AG09309 (cell line): ENCODE measurements at regions not wholly inside any gene's neighbourhood (a gene's known extent, or its start where the extent isn't known, plus 50 kb on each side); places are given as distances from the start of the nearest gene placed in this dataset.

ENCODE experiments used
- DNase-seq: peaks from one replicate; pipeline ENCODE4 v3.0.0-alpha.2; 2010; ENCODE audit warnings: low read depth
- H3K4me3 ChIP-seq: 2 replicates; pipeline ENCODE4 v1.5.1; 2011; ENCODE audit warnings: mild to moderate bottlenecking, low read depth, low read length, moderate library complexity; ENCODE audit not compliant: control insufficient read depth
- CTCF ChIP-seq: IDR thresholded peaks from 2 replicates; pipeline ENCODE4 v1.5.1; 2011; ENCODE audit warnings: mild to moderate bottlenecking, low read depth, low read length, inconsistent platforms; ENCODE audit not compliant: insufficient read depth, control insufficient read depth; ENCODE audit errors: missing control alignments

DNA sequence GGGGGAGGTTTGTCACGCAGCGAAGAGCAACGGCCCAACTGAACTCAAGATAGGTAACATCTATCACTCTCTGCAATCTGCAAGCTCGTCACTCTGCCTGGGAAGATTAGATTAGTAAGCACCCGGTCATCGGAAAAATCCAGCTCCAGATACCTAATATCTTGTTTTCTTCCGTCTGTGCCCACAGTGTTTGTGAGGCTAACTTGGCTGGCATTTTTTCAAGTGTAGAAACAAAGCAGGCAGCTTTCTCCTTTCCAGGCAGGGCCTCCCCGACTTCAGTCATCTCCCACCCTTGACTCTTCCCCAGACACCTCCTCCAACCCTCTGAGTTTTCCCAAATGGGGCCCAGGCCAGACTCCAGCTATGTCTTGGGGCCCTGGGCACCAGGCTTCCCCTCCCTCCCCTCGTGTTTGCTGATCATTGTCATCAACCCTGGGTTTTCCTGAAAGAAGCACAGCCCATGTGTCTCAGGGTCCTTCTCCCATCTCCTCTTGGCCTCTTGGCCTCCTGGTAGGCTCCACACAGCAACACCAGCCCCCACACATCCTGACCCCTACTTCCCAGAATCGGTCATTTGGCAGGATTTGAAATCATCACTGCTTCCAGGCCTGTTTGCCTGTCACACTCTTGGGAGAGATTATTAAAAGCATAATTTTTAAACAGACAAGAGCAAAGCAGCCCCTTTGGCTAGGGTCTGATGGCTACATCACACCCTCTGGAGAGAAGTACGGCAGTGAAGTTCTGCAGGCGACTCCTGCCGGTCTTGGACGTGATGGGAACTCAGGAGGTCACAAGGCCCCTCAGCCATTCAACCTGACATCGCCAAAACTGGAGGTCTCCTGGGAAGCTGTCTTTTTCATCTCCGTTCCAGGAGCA lies 144.9 kb upstream of the ID2 start:
- DNase-seq = no peak
- TF ChIP-seq CTCF = no peak

DNA sequence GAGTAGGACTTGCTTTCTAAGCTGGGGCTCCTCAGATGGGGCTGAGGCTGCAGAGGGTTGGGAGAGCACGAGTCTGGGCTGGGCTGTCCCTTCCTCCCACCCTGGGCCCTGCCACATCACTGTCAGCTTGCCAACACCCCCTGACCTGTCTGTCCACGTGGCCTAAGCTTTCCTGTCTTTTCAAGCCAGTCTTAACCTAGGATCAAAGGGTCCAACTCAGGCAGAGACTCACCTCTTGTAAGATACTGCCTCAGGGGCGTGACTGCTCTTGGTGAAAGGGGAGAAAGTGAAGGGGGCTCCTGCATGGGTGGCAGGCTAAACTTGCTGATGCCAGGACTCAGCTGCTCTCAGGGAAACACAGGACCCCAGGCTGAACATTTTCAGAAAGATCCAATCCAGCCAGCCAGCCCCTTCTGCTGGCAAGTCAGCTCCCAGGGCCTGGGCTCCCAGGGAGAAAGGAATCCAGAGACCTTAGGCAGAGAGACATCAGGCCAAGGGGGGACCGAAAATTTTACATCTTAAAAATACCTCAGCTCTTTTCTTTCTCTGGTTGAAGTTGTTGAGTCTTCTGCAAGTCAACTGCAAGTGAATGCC lies 144.2 kb upstream of the ID2 start:
- no peak overlapping the region for H3K4me3 ChIP-seq
- no peak for DNase-seq
- TF ChIP-seq CTCF = no peak

More for the DNA sequence above, 144.9 kb upstream of the ID2 start:
- H3K4me3 ChIP-seq = no peak overlapping the region

GRCh38 chr2:8538531-8538930 lies 143.3 kb upstream of the ID2 start:
- no peak for TF ChIP-seq CTCF
- DNase-seq = no peak
- H3K4me3 ChIP-seq = no peak overlapping the region

- DNase-seq = no peak
- no peak overlapping the region for H3K4me3 ChIP-seq
- no peak for TF ChIP-seq CTCF
These were observed 142.8 kb upstream of the ID2 start for GRCh38 chr2:8538931-8539621.

DNA sequence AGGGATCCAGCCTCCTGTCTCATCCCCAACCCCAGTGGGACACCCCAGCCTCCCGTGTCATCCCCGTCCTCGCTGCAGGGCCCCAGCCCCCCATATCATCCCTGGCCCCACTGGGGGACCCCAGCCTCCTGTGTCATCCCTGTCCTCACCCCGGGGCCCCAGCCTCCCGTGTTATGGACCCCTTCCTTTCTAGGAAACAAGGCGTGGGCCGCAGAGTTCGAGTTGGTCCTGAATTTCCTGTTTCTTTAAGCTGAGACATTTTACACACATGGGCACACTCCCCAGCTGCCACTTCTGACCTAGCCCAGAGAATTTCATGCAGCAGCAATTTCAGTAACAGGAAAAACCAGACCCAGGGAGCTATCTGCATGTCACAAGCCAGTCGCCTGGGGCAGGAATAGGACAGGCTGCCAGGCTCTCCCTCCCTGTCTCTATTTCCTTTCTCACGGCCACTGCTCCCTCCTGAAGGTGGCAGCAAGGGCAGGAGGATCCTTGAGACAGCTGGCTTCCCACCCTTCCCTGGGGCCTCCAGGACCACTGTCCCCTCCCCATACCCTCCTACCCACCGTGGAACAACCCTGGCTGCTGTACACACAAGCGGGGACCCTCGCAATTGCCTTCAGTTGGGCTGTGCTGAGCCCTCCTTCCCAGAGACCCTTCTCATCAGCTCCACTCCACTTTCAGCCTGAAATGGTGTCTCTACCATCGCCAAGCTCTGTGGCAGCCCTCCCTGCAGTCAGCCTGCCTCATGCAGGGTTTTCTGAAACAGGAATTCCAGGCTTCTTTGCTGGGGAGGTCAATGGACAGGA lies 141.9 kb upstream of the ID2 start:
- TF ChIP-seq CTCF = no peak
- DNase-seq = no peak
- H3K4me3 ChIP-seq = no peak overlapping the region

GRCh38 chr2:8540552-8541055 lies 141.3 kb upstream of the ID2 start:
- TF ChIP-seq CTCF = no peak
- no peak for DNase-seq
- H3K4me3 ChIP-seq = no peak overlapping the region
